CD4-positive, alpha-beta memory T cell (primary cell): ENCODE measurements at regions not wholly inside any gene's neighbourhood (a gene's known extent, or its start where the extent isn't known, plus 50 kb on each side); places are given as distances from the start of the nearest gene placed in this dataset.
"Not testable (repeated sequence)": the region's sequence is repeated elsewhere in the genome, so short reads cannot be mapped to it uniquely, and the experiment has no call there.

Experiments
- CTCF ChIA-PET: fragments of 350-600 bp; sonication (Branson Sonifier 250); formaldehyde crosslinking; loops from one replicate; lab custom pipeline; 2021; ENCODE audit warnings: inconsistent platforms; ENCODE audit not compliant: partially characterized antibody; lab: Charles Lee
- POLR2A ChIA-PET: fragments of 350-600 bp; sonication (Branson Sonifier 250); formaldehyde crosslinking; loops from one replicate; lab custom pipeline; 2021; ENCODE audit not compliant: partially characterized antibody; lab: Charles Lee
- DNase-seq, 5 donors: peaks; one replicate each; pipeline versions ENCODE4 v3.0.0 to v3.0.0-alpha.2; 2020 to 2022; ENCODE audit warnings: mixed read lengths in 1 of 5
- H3K27ac ChIP-seq: one replicate; pipeline ENCODE4 v1.7.0; 2013; ENCODE audit warnings: low read depth, low read length
- H3K27me3 ChIP-seq: 2 replicates; pipeline ENCODE4 v1.7.0; 2013; ENCODE audit warnings: mild to moderate bottlenecking, low read length, moderate library complexity; ENCODE audit not compliant: insufficient read depth
- H3K36me3 ChIP-seq: 2 replicates; pipeline ENCODE4 v1.7.0; 2013; ENCODE audit warnings: mild to moderate bottlenecking, low read length, moderate library complexity; ENCODE audit not compliant: insufficient read depth
- H3K4me1 ChIP-seq: 2 replicates; pipeline ENCODE4 v1.7.0; 2013; ENCODE audit warnings: mild to moderate bottlenecking, low read length, moderate library complexity; ENCODE audit not compliant: insufficient read depth
- H3K4me3 ChIP-seq, 2 donors: one replicate each; pipeline ENCODE4 v1.7.0; 2013; ENCODE audit warnings: low read length in 2 of 2, mild to moderate bottlenecking in 1 of 2
- H3K9me3 ChIP-seq, 2 donors: one replicate each; pipeline ENCODE4 v1.7.0; 2013; ENCODE audit warnings: low read length in 2 of 2, control low read depth in 1 of 2; ENCODE audit not compliant: control insufficient read depth in 1 of 2
- H3K27ac Mint-ChIP-seq, 7 donors: one replicate each; pipeline ENCODE4 v1.8.0; 2020 to 2021; ENCODE audit warnings: mixed read lengths in 7 of 7, mild to moderate bottlenecking in 6 of 7, inconsistent platforms in 3 of 7, moderate library complexity in 3 of 7
- H3K27me3 Mint-ChIP-seq, 2 donors: one replicate each; pipeline ENCODE4 v1.8.0; 2020 to 2021; ENCODE audit warnings: mixed read lengths in 2 of 2
- H3K36me3 Mint-ChIP-seq, 2 donors: one replicate each; pipeline ENCODE4 v1.8.0; 2020 to 2021; ENCODE audit warnings: mixed read lengths in 2 of 2, inconsistent platforms in 1 of 2, mild to moderate bottlenecking in 1 of 2
- H3K4me1 Mint-ChIP-seq, 4 donors: one replicate each; pipeline ENCODE4 v1.8.0; 2020 to 2021; ENCODE audit warnings: mixed read lengths in 4 of 4, mild to moderate bottlenecking in 1 of 4
- H3K4me3 Mint-ChIP-seq, 8 donors: one replicate each; pipeline ENCODE4 v1.8.0; 2020 to 2021; ENCODE audit warnings: mixed read lengths in 8 of 8, mild to moderate bottlenecking in 7 of 8, moderate library complexity in 6 of 8, inconsistent platforms in 3 of 8
- H3K9me3 Mint-ChIP-seq, 8 donors: one replicate each; pipeline ENCODE4 v1.8.0; 2020 to 2021; ENCODE audit warnings: mixed read lengths in 8 of 8, mild to moderate bottlenecking in 5 of 8, inconsistent platforms in 3 of 8, moderate library complexity in 1 of 8
- intact Hi-C: fragments of 100-400 bp; cut with micrococcal nuclease; formaldehyde crosslinking; loops from one replicate; pipeline ENCODE4 v1.15.1; 2023

GRCh38 chr4:188434643-188435042, 295.4 kb downstream of the TRIML1 start:
- no peak overlapping the region for H3K4me3 Mint-ChIP-seq
- no peaks in the 10 kb centered on the region for H3K36me3 Mint-ChIP-seq
- no peaks in the 10 kb centered on the region for H3K9me3 ChIP-seq
- ChIA-PET CTCF (no interaction called here), POLR2A (no interaction called here)
- H3K27ac ChIP-seq = no peak overlapping the region
- intact Hi-C loops = no loop called here
- H3K27ac Mint-ChIP-seq = no peak overlapping the region
- H3K4me1 ChIP-seq = no peaks in the 10 kb centered on the region
- no peak for DNase-seq
- H3K36me3 ChIP-seq = no peaks in the 10 kb centered on the region
- H3K27me3 Mint-ChIP-seq = no peaks in the 10 kb centered on the region
- H3K4me3 ChIP-seq = no peak overlapping the region
- peaks cover 0 to 11% (median 4%) of the 10 kb centered on the region in 8 donors for H3K9me3 Mint-ChIP-seq
- no peaks in the 10 kb centered on the region for H3K4me1 Mint-ChIP-seq
- no peaks in the 10 kb centered on the region for H3K27me3 ChIP-seq

DNA sequence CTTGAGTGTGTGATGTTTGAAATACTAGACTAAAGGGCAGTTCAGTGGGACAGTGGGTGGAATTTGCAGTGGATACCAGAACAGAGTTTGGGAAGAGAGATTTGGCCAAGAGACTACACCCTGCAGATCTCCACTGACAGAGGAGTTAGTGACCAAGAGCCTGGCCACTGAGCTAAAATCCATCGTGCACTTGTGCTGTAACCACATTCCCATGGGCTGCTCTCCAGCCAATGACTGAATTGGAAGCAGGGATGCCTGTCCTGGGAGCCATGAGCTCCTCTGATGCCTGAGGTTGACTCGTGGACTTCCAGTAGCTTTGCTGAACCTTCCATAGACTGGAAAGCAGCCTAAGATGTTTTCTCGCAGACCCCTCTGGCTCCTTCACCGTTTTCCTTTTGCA, 296.1 kb downstream of the TRIML1 start:
- H3K4me1 ChIP-seq = no peaks in the 10 kb centered on the region
- Mint-ChIP-seq H3K27ac (no peak overlapping the region), H3K27me3 (no peaks in the 10 kb centered on the region), H3K36me3 (no peaks in the 10 kb centered on the region), H3K4me1 (no peaks in the 10 kb centered on the region), H3K9me3 (peaks cover 3 to 11% (median 4%) of the 10 kb centered on the region in 8 donors), H3K4me3 (no peak overlapping the region)
- ChIA-PET CTCF (no interaction called here), POLR2A (no interaction called here)
- no peak for DNase-seq
- no peaks in the 10 kb centered on the region for H3K9me3 ChIP-seq
- intact Hi-C loops = no loop called here
- H3K27ac ChIP-seq = no peak overlapping the region
- no peaks in the 10 kb centered on the region for H3K27me3 ChIP-seq
- H3K4me3 ChIP-seq = no peak overlapping the region
- no peaks in the 10 kb centered on the region for H3K36me3 ChIP-seq

- CTCF ChIA-PET = no interaction called here
- no peaks in the 10 kb centered on the region for H3K36me3 Mint-ChIP-seq
- Histone ChIP-seq H3K36me3 (no peaks in the 10 kb centered on the region), H3K27me3 (no peaks in the 10 kb centered on the region), H3K27ac (no peak overlapping the region), H3K9me3 (no peaks in the 10 kb centered on the region), H3K4me1 (no peaks in the 10 kb centered on the region), H3K4me3 (no peak overlapping the region)
- H3K9me3 Mint-ChIP-seq = peaks cover 0 to 7% (median 3%) of the 10 kb centered on the region in 8 donors
- DNase-seq = no peak
- POLR2A ChIA-PET = no interaction called here
- no peaks in the 10 kb centered on the region for H3K4me1 Mint-ChIP-seq
- H3K27ac Mint-ChIP-seq = no peak overlapping the region
- H3K4me3 Mint-ChIP-seq = no peak overlapping the region
- no peaks in the 10 kb centered on the region for H3K27me3 Mint-ChIP-seq
- intact Hi-C loops = no loop called here
Measured at GRCh38 chr4:188437535-188437934, 298.3 kb downstream of the TRIML1 start.

DNA sequence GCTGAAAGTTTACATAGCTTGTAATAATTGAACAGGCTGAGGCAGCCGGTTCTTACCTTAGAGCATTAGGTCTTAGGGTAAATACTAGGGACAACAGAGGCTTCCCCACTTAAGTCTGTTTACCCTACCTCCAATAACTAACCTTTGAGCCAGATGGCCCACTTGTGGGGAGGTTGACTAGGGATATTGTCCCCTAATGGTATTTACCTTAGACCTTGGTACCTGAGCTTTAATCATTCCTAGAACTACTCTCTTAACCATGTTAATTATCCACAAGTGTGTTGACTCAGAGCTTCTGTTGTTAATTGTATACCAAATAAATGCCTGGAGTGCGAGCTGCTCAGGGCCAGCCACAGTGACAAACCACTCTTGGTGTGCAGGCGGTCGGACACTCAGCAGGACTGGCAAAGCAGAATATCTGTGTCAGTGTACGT, 299.2 kb downstream of the TRIML1 start:
- H3K27ac Mint-ChIP-seq, intact Hi-C loops, DNase-seq, H3K36me3 Mint-ChIP-seq, H3K4me3 Mint-ChIP-seq, H3K4me1 Mint-ChIP-seq, H3K9me3 ChIP-seq, H3K27me3 Mint-ChIP-seq, CTCF ChIA-PET, H3K4me1 ChIP-seq, H3K4me3 ChIP-seq, H3K9me3 Mint-ChIP-seq, H3K36me3 ChIP-seq, H3K27ac ChIP-seq, H3K27me3 ChIP-seq, POLR2A ChIA-PET: not testable (repeated sequence)

GRCh38 chr4:188439641-188440311, 300.5 kb downstream of the TRIML1 start:
- Histone ChIP-seq H3K4me3 (no peak overlapping the region), H3K4me1 (no peaks in the 10 kb centered on the region), H3K27ac (no peak overlapping the region), H3K36me3 (no peaks in the 10 kb centered on the region), H3K27me3 (no peaks in the 10 kb centered on the region), H3K9me3 (no peaks in the 10 kb centered on the region)
- no peak for DNase-seq
- Mint-ChIP-seq H3K4me1 (no peaks in the 10 kb centered on the region), H3K27ac (no peak overlapping the region), H3K9me3 (peaks cover 0 to 14% (median 5%) of the 10 kb centered on the region in 8 donors), H3K36me3 (no peaks in the 10 kb centered on the region), H3K27me3 (no peaks in the 10 kb centered on the region), H3K4me3 (no peak overlapping the region)
- POLR2A ChIA-PET = no interaction called here
- CTCF ChIA-PET = no interaction called here
- intact Hi-C loops = no loop called here

DNA sequence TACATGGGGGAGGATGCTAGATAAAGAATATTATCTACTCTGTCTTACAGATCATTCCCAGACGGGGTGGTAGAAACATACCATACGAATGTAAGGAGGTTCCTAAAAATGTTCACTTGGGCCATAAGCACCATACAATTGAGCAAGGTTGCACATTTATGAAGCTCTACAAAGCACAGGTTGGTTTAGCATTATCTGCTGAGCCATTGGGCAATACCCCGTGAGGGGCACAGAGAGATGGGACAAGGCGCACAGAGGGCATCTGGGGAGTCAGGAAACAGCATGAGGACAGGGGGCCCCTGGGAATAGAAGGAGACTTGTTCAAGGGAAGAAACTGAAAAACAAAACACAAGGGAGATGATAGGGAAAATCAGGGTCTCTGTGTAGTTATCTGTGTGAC, 305.3 kb downstream of the TRIML1 start:
- no peaks in the 10 kb centered on the region for H3K27me3 ChIP-seq
- no peaks in the 10 kb centered on the region for H3K4me1 Mint-ChIP-seq
- peaks cover 0 to 18% (median 3%) of the 10 kb centered on the region in 8 donors for H3K9me3 Mint-ChIP-seq
- ChIA-PET CTCF (no interaction called here), POLR2A (no interaction called here)
- no peak for DNase-seq
- H3K4me1 ChIP-seq = no peaks in the 10 kb centered on the region
- no peak overlapping the region for H3K4me3 ChIP-seq
- no peaks in the 10 kb centered on the region for H3K9me3 ChIP-seq
- H3K27ac Mint-ChIP-seq = no peak overlapping the region
- intact Hi-C loops = no loop called here
- no peaks in the 10 kb centered on the region for H3K36me3 Mint-ChIP-seq
- H3K27me3 Mint-ChIP-seq = no peaks in the 10 kb centered on the region
- no peak overlapping the region for H3K4me3 Mint-ChIP-seq
- no peaks in the 10 kb centered on the region for H3K36me3 ChIP-seq
- H3K27ac ChIP-seq = no peak overlapping the region

GRCh38 chr4:188448996-188449395, 309.8 kb downstream of the TRIML1 start:
- DNase-seq, H3K27ac Mint-ChIP-seq, H3K4me1 ChIP-seq, H3K36me3 ChIP-seq, H3K27me3 ChIP-seq, intact Hi-C loops, H3K27me3 Mint-ChIP-seq, H3K4me3 ChIP-seq, H3K27ac ChIP-seq, CTCF ChIA-PET, H3K4me1 Mint-ChIP-seq, POLR2A ChIA-PET, H3K36me3 Mint-ChIP-seq, H3K4me3 Mint-ChIP-seq, H3K9me3 ChIP-seq: not testable (repeated sequence)
- H3K9me3 Mint-ChIP-seq = peaks cover 0 to 10% (median 0%) of the 10 kb centered on the region in 8 donors

DNA sequence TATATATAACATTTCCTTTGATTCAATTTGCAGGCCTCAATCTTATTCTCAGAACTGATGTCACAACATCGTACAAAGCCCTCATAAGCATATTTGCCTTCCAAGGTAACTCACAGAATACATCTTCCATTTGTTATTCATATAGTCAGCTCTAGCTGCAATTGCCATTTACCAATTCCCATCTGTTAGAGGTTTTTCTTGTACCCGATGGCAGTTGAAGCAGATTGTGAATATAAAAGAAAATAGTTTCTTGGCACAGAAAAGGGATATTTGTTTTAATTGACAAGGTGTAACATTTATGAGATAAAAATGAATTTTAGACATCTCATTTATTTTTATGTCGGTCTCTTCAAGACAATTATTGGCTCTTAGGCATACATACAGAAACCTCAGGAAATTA, 311.3 kb downstream of the TRIML1 start:
- Mint-ChIP-seq H3K4me3 (no peak overlapping the region), H3K27me3 (no peaks in the 10 kb centered on the region), H3K4me1 (no peaks in the 10 kb centered on the region), H3K27ac (no peak overlapping the region), H3K9me3 (peaks cover 0 to 8% (median 3%) of the 10 kb centered on the region in 8 donors), H3K36me3 (no peaks in the 10 kb centered on the region)
- H3K36me3 ChIP-seq = no peaks in the 10 kb centered on the region
- intact Hi-C loops = no loop called here
- H3K4me3 ChIP-seq = no peak overlapping the region
- POLR2A ChIA-PET = no interaction called here
- no peak overlapping the region for H3K27ac ChIP-seq
- no peaks in the 10 kb centered on the region for H3K4me1 ChIP-seq
- H3K9me3 ChIP-seq = no peaks in the 10 kb centered on the region
- no peaks in the 10 kb centered on the region for H3K27me3 ChIP-seq
- no peak for DNase-seq
- CTCF ChIA-PET = no interaction called here
